Rectal smooth muscle tissue (tissue), 1 donor: ENCODE measurements at regions not wholly inside any gene's neighbourhood (a gene's known extent, or its start where the extent isn't known, plus 50 kb on each side); places are given as distances from the start of the nearest gene placed in this dataset.

Experiments
- H3K27ac ChIP-seq: one replicate; pipeline ENCODE4 v1.7.0; 2013; ENCODE audit warnings: low read depth, low read length, inconsistent platforms
- H3K27me3 ChIP-seq: one replicate; pipeline ENCODE4 v1.7.0; 2013; ENCODE audit warnings: low read length; ENCODE audit not compliant: control insufficient read depth, insufficient read depth
- H3K36me3 ChIP-seq: one replicate; pipeline ENCODE4 v1.7.0; 2013; ENCODE audit warnings: low read length; ENCODE audit not compliant: control insufficient read depth, insufficient read depth
- H3K4me1 ChIP-seq: one replicate; pipeline ENCODE4 v1.7.0; 2013; ENCODE audit warnings: low read length; ENCODE audit not compliant: control insufficient read depth, insufficient read depth
- H3K4me3 ChIP-seq: one replicate; pipeline ENCODE4 v1.7.0; 2013; ENCODE audit warnings: low read length
- H3K9ac ChIP-seq: one replicate; pipeline ENCODE4 v1.7.0; 2013; ENCODE audit warnings: low read length

GRCh38 chr18:61738488-61738887 lies 154.3 kb downstream of the RNF152 start:
- H3K27ac ChIP-seq: no peak overlapping the region
- no peaks in the 10 kb centered on the region for H3K4me1 ChIP-seq
- H3K4me3 ChIP-seq: no peak overlapping the region
- H3K9ac ChIP-seq: no peak overlapping the region
- H3K27me3 ChIP-seq: no peaks in the 10 kb centered on the region
- H3K36me3 ChIP-seq: no peaks in the 10 kb centered on the region

- H3K27ac ChIP-seq: no peak overlapping the region
- H3K36me3 ChIP-seq: no peaks in the 10 kb centered on the region
- H3K27me3 ChIP-seq: no peaks in the 10 kb centered on the region
- no peak overlapping the region for H3K9ac ChIP-seq
- no peaks in the 10 kb centered on the region for H3K4me1 ChIP-seq
- no peak overlapping the region for H3K4me3 ChIP-seq
These were observed 154.8 kb downstream of the RNF152 start for GRCh38 chr18:61738042-61738441.

GRCh38 chr18:61736133-61736532 lies 156.7 kb downstream of the RNF152 start:
- H3K4me3 ChIP-seq: no peak overlapping the region
- H3K9ac ChIP-seq: no peak overlapping the region
- no peaks in the 10 kb centered on the region for H3K27me3 ChIP-seq
- no peaks in the 10 kb centered on the region for H3K36me3 ChIP-seq
- H3K4me1 ChIP-seq: no peaks in the 10 kb centered on the region
- H3K27ac ChIP-seq: no peak overlapping the region

GRCh38 chr18:61735564-61736102 lies 157.2 kb downstream of the RNF152 start:
- H3K27me3 ChIP-seq: no peaks in the 10 kb centered on the region
- H3K4me1 ChIP-seq: no peaks in the 10 kb centered on the region
- H3K9ac ChIP-seq: no peak overlapping the region
- no peaks in the 10 kb centered on the region for H3K36me3 ChIP-seq
- H3K27ac ChIP-seq: no peak overlapping the region
- H3K4me3 ChIP-seq: no peak overlapping the region

- no peaks in the 10 kb centered on the region for H3K36me3 ChIP-seq
- no peak overlapping the region for H3K4me3 ChIP-seq
- H3K9ac ChIP-seq: no peak overlapping the region
- H3K27me3 ChIP-seq: no peaks in the 10 kb centered on the region
- no peaks in the 10 kb centered on the region for H3K4me1 ChIP-seq
- no peak overlapping the region for H3K27ac ChIP-seq
These were observed 158.4 kb downstream of the RNF152 start for GRCh38 chr18:61734396-61734795.

- Histone ChIP-seq H3K9ac (no peak overlapping the region), H3K27ac (no peak overlapping the region), H3K27me3 (no peaks in the 10 kb centered on the region), H3K4me1 (no peaks in the 10 kb centered on the region), H3K4me3 (no peak overlapping the region), H3K36me3 (no peaks in the 10 kb centered on the region)
These were observed 160.0 kb downstream of the RNF152 start for GRCh38 chr18:61732854-61733253.

- no peaks in the 10 kb centered on the region for H3K27me3 ChIP-seq
- H3K4me1 ChIP-seq: no peaks in the 10 kb centered on the region
- H3K36me3 ChIP-seq: no peaks in the 10 kb centered on the region
- peak overlapping the region; percentile 25 for H3K27ac ChIP-seq
- no peak overlapping the region for H3K9ac ChIP-seq
- H3K4me3 ChIP-seq: no peak overlapping the region
These were observed 161.0 kb downstream of the RNF152 start for GRCh38 chr18:61731693-61732376.

GRCh38 chr18:61731178-61731577 lies 161.6 kb downstream of the RNF152 start:
- Histone ChIP-seq H3K36me3 (no peaks in the 10 kb centered on the region), H3K4me1 (no peaks in the 10 kb centered on the region), H3K9ac (no peak overlapping the region), H3K27me3 (no peaks in the 10 kb centered on the region), H3K4me3 (no peak overlapping the region), H3K27ac (no peak overlapping the region)

GRCh38 chr18:61729322-61729721 lies 163.5 kb downstream of the RNF152 start:
- Histone ChIP-seq H3K36me3 (no peaks in the 10 kb centered on the region), H3K27me3 (no peaks in the 10 kb centered on the region), H3K4me1 (no peaks in the 10 kb centered on the region), H3K27ac (no peak overlapping the region), H3K4me3 (no peak overlapping the region), H3K9ac (no peak overlapping the region)

GRCh38 chr18:61727241-61728193 lies 165.3 kb downstream of the RNF152 start:
- no peaks in the 10 kb centered on the region for H3K4me1 ChIP-seq
- H3K4me3 ChIP-seq: no peak overlapping the region
- no peaks in the 10 kb centered on the region for H3K27me3 ChIP-seq
- no peak overlapping the region for H3K27ac ChIP-seq
- H3K9ac ChIP-seq: no peak overlapping the region
- H3K36me3 ChIP-seq: no peaks in the 10 kb centered on the region

GRCh38 chr18:61724532-61724931 lies 168.3 kb downstream of the RNF152 start:
- H3K27ac ChIP-seq: no peak overlapping the region
- H3K36me3 ChIP-seq: no peaks in the 10 kb centered on the region
- no peaks in the 10 kb centered on the region for H3K4me1 ChIP-seq
- no peaks in the 10 kb centered on the region for H3K27me3 ChIP-seq
- no peak overlapping the region for H3K9ac ChIP-seq
- H3K4me3 ChIP-seq: no peak overlapping the region

- Histone ChIP-seq H3K36me3 (no peaks in the 10 kb centered on the region), H3K27ac (no peak overlapping the region), H3K4me3 (no peak overlapping the region), H3K4me1 (no peaks in the 10 kb centered on the region), H3K27me3 (no peaks in the 10 kb centered on the region), H3K9ac (no peak overlapping the region)
These were observed 170.6 kb downstream of the RNF152 start for GRCh38 chr18:61722247-61722646.
